Liver (tissue), 3 donors: ENCODE measurements at regions not wholly inside any gene's neighbourhood (a gene's known extent, or its start where the extent isn't known, plus 50 kb on each side); places are given as distances from the start of the nearest gene placed in this dataset.

Source experiments
- EGR1 ChIP-seq, 2 donors: IDR thresholded peaks; 2 replicates each; pipeline ENCODE4 v1.6.1; 2016 to 2018; ENCODE audit warnings: antibody characterized with exemption in 2 of 2, low read depth in 2 of 2
- FOXA1 ChIP-seq: IDR thresholded peaks from 2 replicates; pipeline ENCODE4 v1.6.1; 2016; ENCODE audit warnings: antibody characterized with exemption
- GABPA ChIP-seq, 2 donors: IDR thresholded peaks in 1 of 2; conservative IDR thresholded peaks in 1 of 2; 2 replicates each; pipeline ENCODE4 v1.6.1; 2016; ENCODE audit warnings: antibody characterized with exemption in 2 of 2, mild to moderate bottlenecking in 1 of 2, moderate library complexity in 1 of 2
- HNF4G ChIP-seq: IDR thresholded peaks from 2 replicates; pipeline ENCODE4 v1.6.1; 2016; ENCODE audit warnings: antibody characterized with exemption
- RAD21 ChIP-seq, 2 donors: IDR thresholded peaks; 2 replicates each; pipeline ENCODE4 v1.6.1; 2016; ENCODE audit warnings: antibody characterized with exemption in 2 of 2, mild to moderate bottlenecking in 2 of 2
- SP1 ChIP-seq: IDR thresholded peaks from 2 replicates; pipeline ENCODE4 v1.6.1; 2018; ENCODE audit warnings: antibody characterized with exemption, mild to moderate bottlenecking
- TAF1 ChIP-seq: conservative IDR thresholded peaks from 2 replicates; pipeline ENCODE4 v1.6.1; 2016; ENCODE audit warnings: antibody characterized with exemption, mild to moderate bottlenecking
- YY1 ChIP-seq: IDR thresholded peaks from 2 replicates; pipeline ENCODE4 v1.6.1; 2016; ENCODE audit warnings: antibody characterized with exemption, mild to moderate bottlenecking
- TF ChIP-seq, protein P1 (sequence below): fragments of 150-350 bp; IDR thresholded peaks from 2 replicates; pipeline ENCODE4 v1.5.1; 2017; ENCODE audit warnings: improper control_type of control experiment, low read depth, low read length; ENCODE audit not compliant: missing input control
- TF ChIP-seq, protein P2 (sequence below): IDR thresholded peaks from 2 replicates; pipeline ENCODE4 v1.6.1; 2016; ENCODE audit warnings: antibody characterized with exemption
- TF ChIP-seq, protein P3 (sequence below): IDR thresholded peaks from 2 replicates; pipeline ENCODE4 v1.6.1; 2016; ENCODE audit warnings: antibody characterized with exemption, mild to moderate bottlenecking
- TF ChIP-seq, protein P4 (sequence below): IDR thresholded peaks from 2 replicates; pipeline ENCODE4 v1.6.1; 2016; ENCODE audit warnings: antibody characterized with exemption
- donor health status: healthy.
- donor health status: healthy.

DNA sequence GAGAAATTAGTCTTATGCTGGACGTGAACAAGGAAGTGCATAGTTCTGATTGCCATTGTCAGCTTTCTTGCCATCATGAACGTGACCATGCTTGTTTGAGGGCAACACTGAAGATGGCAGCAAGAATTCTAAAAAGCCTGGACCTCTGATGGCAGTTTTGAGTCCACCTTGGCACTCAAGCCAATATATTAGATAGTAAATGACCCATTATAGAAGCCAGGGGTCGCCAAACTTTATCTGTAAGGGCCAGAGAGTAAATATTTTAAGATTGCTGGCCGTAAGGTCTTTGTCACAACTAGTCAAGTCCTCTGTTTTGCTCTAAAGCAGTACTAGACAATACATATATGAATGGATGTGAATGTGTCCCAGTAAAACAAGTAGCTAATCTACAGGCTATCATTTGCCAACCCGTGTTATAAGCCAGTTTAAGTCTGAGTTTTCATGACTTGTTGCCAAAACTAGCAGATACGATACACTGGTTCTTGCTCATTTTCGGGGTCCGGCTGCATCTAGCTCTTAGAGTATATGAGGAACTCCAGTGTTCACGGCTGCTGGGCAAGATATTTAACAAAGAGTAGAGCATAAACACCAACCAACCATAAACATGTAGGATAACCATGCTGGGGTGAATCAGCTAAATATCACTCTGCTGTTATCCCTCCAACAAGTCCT lies 73.1 kb upstream of the PELI1 start:
- TF ChIP-seq, protein P1, sequence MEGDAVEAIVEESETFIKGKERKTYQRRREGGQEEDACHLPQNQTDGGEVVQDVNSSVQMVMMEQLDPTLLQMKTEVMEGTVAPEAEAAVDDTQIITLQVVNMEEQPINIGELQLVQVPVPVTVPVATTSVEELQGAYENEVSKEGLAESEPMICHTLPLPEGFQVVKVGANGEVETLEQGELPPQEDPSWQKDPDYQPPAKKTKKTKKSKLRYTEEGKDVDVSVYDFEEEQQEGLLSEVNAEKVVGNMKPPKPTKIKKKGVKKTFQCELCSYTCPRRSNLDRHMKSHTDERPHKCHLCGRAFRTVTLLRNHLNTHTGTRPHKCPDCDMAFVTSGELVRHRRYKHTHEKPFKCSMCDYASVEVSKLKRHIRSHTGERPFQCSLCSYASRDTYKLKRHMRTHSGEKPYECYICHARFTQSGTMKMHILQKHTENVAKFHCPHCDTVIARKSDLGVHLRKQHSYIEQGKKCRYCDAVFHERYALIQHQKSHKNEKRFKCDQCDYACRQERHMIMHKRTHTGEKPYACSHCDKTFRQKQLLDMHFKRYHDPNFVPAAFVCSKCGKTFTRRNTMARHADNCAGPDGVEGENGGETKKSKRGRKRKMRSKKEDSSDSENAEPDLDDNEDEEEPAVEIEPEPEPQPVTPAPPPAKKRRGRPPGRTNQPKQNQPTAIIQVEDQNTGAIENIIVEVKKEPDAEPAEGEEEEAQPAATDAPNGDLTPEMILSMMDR = no peak
- TF ChIP-seq, protein P2, sequence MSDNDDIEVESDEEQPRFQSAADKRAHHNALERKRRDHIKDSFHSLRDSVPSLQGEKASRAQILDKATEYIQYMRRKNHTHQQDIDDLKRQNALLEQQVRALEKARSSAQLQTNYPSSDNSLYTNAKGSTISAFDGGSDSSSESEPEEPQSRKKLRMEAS = no peak
- TF ChIP-seq YY1 = no peak
- no peak for TF ChIP-seq FOXA1
- no peak for TF ChIP-seq GABPA (IDR thresholded peaks at IDR 0.05 in 1 of 2, conservative IDR thresholded peaks at IDR 0.05 in 1 of 2)
- TF ChIP-seq TAF1 = no peak
- no peak for TF ChIP-seq RAD21 (IDR thresholded peaks at IDR 0.05)
- no peak for TF ChIP-seq EGR1 (IDR thresholded peaks at IDR 0.05; ENCODE audit: low read depth in 2 of 2)
- no peak for TF ChIP-seq SP1
- TF ChIP-seq, protein P3, sequence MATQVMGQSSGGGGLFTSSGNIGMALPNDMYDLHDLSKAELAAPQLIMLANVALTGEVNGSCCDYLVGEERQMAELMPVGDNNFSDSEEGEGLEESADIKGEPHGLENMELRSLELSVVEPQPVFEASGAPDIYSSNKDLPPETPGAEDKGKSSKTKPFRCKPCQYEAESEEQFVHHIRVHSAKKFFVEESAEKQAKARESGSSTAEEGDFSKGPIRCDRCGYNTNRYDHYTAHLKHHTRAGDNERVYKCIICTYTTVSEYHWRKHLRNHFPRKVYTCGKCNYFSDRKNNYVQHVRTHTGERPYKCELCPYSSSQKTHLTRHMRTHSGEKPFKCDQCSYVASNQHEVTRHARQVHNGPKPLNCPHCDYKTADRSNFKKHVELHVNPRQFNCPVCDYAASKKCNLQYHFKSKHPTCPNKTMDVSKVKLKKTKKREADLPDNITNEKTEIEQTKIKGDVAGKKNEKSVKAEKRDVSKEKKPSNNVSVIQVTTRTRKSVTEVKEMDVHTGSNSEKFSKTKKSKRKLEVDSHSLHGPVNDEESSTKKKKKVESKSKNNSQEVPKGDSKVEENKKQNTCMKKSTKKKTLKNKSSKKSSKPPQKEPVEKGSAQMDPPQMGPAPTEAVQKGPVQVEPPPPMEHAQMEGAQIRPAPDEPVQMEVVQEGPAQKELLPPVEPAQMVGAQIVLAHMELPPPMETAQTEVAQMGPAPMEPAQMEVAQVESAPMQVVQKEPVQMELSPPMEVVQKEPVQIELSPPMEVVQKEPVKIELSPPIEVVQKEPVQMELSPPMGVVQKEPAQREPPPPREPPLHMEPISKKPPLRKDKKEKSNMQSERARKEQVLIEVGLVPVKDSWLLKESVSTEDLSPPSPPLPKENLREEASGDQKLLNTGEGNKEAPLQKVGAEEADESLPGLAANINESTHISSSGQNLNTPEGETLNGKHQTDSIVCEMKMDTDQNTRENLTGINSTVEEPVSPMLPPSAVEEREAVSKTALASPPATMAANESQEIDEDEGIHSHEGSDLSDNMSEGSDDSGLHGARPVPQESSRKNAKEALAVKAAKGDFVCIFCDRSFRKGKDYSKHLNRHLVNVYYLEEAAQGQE = no peak
- no peak for TF ChIP-seq HNF4G
- TF ChIP-seq, protein P4, sequence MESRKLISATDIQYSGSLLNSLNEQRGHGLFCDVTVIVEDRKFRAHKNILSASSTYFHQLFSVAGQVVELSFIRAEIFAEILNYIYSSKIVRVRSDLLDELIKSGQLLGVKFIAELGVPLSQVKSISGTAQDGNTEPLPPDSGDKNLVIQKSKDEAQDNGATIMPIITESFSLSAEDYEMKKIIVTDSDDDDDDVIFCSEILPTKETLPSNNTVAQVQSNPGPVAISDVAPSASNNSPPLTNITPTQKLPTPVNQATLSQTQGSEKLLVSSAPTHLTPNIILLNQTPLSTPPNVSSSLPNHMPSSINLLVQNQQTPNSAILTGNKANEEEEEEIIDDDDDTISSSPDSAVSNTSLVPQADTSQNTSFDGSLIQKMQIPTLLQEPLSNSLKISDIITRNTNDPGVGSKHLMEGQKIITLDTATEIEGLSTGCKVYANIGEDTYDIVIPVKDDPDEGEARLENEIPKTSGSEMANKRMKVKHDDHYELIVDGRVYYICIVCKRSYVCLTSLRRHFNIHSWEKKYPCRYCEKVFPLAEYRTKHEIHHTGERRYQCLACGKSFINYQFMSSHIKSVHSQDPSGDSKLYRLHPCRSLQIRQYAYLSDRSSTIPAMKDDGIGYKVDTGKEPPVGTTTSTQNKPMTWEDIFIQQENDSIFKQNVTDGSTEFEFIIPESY = no peak
